AG10803 (cell line): ENCODE measurements at regions not wholly inside any gene's neighbourhood (a gene's known extent, or its start where the extent isn't known, plus 50 kb on each side); places are given as distances from the start of the nearest gene placed in this dataset.
"Not testable (repeated sequence)": the region's sequence is repeated elsewhere in the genome, so short reads cannot be mapped to it uniquely, and the experiment has no call there.

Experiments used
- DNase-seq: peaks from one replicate; pipeline ENCODE4 v3.0.0; 2010; ENCODE audit warnings: low read depth
- H3K4me3 ChIP-seq: 2 replicates; pipeline ENCODE4 v1.5.1; 2011; ENCODE audit warnings: mild to moderate bottlenecking, low read length, control low read depth
- TF ChIP-seq, protein P1 (sequence below): conservative IDR thresholded peaks from 2 replicates; pipeline ENCODE4 v1.5.1; 2011; ENCODE audit warnings: mild to moderate bottlenecking, low read length, control low read depth, inconsistent platforms

DNA sequence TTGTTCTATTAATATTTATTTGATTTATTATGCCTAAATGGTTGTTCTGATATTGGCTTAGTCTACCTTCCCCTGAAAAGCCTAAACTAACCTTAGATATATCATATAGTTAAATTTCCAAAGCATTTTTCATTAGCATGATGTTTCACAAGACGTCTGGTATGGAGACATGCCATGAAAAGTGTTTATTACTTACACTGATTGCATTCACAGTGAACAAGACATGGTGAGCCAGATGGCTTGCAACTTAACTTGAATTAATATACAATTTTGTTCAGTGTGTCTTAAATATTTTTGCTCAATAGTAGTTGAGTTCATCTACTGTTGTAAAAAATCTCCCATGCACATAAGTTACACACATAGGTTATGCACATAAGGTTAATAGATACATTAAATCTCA lies 758.4 kb downstream of the NSUN3 start:
- DNase-seq, result no peak
- TF ChIP-seq, protein P1, sequence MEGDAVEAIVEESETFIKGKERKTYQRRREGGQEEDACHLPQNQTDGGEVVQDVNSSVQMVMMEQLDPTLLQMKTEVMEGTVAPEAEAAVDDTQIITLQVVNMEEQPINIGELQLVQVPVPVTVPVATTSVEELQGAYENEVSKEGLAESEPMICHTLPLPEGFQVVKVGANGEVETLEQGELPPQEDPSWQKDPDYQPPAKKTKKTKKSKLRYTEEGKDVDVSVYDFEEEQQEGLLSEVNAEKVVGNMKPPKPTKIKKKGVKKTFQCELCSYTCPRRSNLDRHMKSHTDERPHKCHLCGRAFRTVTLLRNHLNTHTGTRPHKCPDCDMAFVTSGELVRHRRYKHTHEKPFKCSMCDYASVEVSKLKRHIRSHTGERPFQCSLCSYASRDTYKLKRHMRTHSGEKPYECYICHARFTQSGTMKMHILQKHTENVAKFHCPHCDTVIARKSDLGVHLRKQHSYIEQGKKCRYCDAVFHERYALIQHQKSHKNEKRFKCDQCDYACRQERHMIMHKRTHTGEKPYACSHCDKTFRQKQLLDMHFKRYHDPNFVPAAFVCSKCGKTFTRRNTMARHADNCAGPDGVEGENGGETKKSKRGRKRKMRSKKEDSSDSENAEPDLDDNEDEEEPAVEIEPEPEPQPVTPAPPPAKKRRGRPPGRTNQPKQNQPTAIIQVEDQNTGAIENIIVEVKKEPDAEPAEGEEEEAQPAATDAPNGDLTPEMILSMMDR, result no peak
- H3K4me3 ChIP-seq, result no peak overlapping the region

DNA sequence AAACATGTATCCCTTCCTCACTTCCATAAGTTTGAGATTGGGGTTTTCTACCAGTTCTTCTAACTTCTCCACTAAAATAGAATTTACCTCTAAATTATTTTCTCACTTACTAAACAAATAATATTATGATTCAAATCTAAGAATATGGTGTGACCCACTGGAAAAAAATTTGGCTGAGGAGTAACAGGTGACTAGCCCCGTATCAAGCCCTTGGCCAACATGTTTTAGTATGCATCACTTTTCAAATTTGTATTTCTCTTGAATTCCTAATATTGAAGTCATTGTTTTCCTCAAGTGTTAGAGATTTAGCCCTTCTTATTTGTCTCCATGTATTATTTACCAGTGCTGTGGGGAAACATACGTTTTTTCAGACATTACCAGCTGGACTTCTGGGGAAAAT lies 759.4 kb downstream of the NSUN3 start:
- TF ChIP-seq, protein P1, result no peak
- no peak for DNase-seq

DNA sequence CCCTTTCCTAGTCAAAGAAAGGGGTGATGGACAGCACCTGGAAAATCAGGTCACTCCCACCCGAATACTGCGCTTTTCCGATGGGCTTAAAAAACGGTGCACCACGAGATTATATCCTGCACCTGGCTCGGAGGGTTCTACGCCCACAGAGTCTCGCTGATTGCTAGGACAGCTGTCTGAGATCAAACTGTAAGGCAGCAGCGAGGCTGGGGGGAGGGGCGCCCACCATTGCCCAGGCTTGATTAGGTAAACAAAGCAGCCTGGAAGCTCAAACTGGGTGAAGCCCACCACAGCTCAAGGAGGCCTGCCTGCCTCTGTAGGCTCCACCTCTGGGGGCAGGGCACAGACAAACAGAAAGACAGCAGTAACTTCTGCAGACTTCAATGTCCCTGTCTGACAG lies 783.4 kb downstream of the NSUN3 start:
- not testable (repeated sequence) for DNase-seq, H3K4me3 ChIP-seq

More for the DNA sequence above, 759.4 kb downstream of the NSUN3 start:
- no peak overlapping the region for H3K4me3 ChIP-seq

DNA sequence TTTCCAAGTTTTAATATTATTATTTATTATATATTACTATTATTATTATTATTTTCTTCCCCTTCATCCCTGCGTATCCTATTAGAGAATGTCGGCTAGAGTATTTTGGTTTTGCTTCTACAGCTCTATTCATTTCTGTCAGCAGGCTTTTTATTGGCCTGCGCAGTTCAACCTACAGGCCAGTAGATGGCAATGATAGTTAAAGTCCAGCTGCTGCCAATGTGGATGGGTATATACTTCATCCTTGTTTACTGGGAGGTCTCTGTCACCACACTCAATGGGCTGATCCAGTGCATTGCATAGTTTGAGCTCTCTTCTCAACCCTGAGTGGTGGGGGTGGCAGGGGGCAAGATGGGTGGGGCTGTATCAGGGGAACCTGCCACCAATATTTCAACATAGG lies 799.8 kb downstream of the NSUN3 start:
- H3K4me3 ChIP-seq, result no peak overlapping the region
- peak; percentile 0 for DNase-seq
- TF ChIP-seq, protein P1, result peak; percentile 40

DNA sequence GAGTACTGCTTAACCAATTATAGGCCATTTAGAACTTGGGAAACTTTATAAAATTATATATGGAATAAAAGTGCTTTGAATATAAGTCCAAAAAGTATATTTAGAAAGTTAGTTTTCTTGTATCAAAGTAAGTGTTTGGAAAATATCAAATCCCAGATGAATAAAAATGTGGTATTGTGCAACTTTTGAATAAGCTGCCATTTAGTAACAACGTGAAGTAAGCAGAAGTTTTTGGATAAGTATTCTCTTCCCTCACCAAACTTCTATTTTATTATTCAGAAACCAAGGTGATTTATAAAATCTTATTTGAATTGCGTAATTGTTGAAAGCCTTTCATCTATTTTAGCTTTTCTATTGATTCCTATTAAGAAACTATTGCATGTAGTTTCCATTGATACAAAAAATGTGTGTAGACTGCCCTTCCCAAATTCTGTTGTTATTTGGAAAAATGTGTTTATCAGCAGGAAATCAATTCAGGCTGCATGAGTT lies 806.2 kb downstream of the NSUN3 start:
- H3K4me3 ChIP-seq, result no peak overlapping the region
- TF ChIP-seq, protein P1, result no peak
- DNase-seq, result no peak

DNA sequence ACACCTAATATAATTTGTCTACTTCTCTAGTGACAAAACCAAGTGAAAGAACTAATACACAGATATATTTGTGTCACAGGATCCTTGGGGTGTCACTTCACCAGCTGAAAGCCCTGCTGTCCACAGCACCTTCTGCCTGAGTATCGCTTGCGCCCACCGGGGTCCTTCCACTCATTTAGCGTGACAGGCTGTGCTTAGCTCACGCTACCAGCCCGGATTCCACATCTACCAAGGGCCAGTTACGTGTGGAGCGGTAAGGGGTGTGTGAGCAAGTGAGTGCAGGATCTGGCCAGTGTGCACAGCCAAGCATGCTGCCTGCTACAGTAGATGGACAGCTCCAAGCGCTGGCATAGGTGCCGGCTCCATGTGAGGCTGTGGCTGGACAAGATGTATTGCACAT lies 810.9 kb downstream of the NSUN3 start:
- no peak for DNase-seq
- TF ChIP-seq, protein P1, result no peak

DNA sequence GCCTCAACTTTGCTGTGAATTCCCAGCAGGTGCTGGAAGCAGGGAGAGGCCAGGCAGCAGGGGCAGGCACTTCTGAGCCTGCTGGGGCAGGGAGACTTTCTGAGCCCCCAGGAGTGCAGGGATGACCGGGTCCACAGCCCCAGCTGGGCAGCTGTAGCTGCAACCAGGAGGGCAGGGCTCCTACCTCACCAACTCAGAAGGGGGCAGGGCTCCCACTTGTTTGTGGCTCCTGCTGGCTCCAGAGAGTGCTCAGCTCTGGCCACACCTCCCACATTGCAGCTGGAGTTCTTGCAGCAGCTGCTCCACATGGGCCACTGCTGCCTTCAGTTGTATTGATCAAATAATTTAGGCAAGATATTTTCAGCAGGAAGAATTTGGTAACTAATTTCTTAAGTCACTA lies 812.3 kb downstream of the NSUN3 start:
- H3K4me3 ChIP-seq, result no peak overlapping the region
- TF ChIP-seq, protein P1, result no peak
- no peak for DNase-seq

More for the DNA sequence above, 810.9 kb downstream of the NSUN3 start:
- no peak overlapping the region for H3K4me3 ChIP-seq

DNA sequence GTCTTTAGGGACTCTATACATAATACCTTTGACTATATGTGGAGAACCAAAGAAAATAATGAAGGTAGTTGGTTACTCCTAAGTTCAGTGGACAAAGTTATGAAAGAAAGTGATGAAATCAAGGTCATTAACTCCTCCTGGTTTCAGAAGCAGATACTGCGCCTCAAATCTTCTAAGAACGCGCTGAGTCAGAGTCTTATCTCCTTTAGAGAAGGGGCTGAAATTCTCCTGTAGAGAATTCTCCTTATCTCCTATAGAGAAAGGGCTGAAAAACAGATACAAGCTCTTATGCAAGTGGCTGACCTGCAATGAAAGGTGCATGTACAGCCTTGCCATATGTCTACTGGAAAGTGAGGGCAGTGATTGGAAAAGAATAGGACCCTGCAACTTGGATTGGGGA lies 824.2 kb downstream of the NSUN3 start:
- no peak overlapping the region for H3K4me3 ChIP-seq
- TF ChIP-seq, protein P1, result no peak
- no peak for DNase-seq
